Right ventricle myocardium superior (tissue), 1 donor: ENCODE measurements at regions not wholly inside any gene's neighbourhood (a gene's known extent, or its start where the extent isn't known, plus 50 kb on each side); places are given as distances from the start of the nearest gene placed in this dataset.

Source experiments
- ATAC-seq: fragments of 200-7000 bp; cut with Tn5 transposase; one replicate; pipeline ENCODE4 v1.9.1; 2020; ENCODE audit warnings: mild to moderate bottlenecking; ENCODE audit not compliant: poor library complexity
- DNase-seq: peaks from one replicate; pipeline ENCODE4 v3.0.0-alpha.2; 2020
- intact Hi-C: fragments of 100-400 bp; cut with DNase I; formaldehyde crosslinking; loops from one replicate; pipeline ENCODE4 v1.11.2; 2022
- donor health status: DM: no; HTN: yes; CAD: no; lungs with severe emphysema.

- intact Hi-C loops: no loop called here
- ATAC-seq (no peak), DNase-seq (no peak)
Measured at GRCh38 chr5:174223355-174223754, 177.8 kb downstream of the NSG2 start.

GRCh38 chr5:174229068-174229467 is 183.6 kb downstream of the NSG2 start:
- no peak for ATAC-seq
- intact Hi-C loops: no loop called here
- no peak for DNase-seq

GRCh38 chr5:174229514-174230370 is 184.2 kb downstream of the NSG2 start:
- no peak for ATAC-seq
- intact Hi-C loops: no loop called here

GRCh38 chr5:174231956-174232487 is 186.5 kb downstream of the NSG2 start:
- intact Hi-C loops: no loop called here
- ATAC-seq: no peak
- DNase-seq: no peak

More at GRCh38 chr5:174229514-174230370, 184.2 kb downstream of the NSG2 start:
- DNase-seq: no peak

- intact Hi-C loops: no loop called here
- ATAC-seq (no peak), DNase-seq (no peak)
Measured at GRCh38 chr5:174234388-174234787, 188.9 kb downstream of the NSG2 start.

- intact Hi-C loops: no loop called here
- DNase-seq (no peak), ATAC-seq (no peak)
Measured at GRCh38 chr5:174235221-174236011, 189.9 kb downstream of the NSG2 start.

- ATAC-seq (no peak), DNase-seq (no peak)
- intact Hi-C loops: no loop called here
Measured at GRCh38 chr5:174236070-174236469, 190.6 kb downstream of the NSG2 start.

- intact Hi-C loops: no loop called here
- no peak for DNase-seq
- no peak for ATAC-seq
Measured at GRCh38 chr5:174239718-174240117, 194.2 kb downstream of the NSG2 start.

GRCh38 chr5:174242573-174242972 is 197.1 kb downstream of the NSG2 start:
- intact Hi-C loops: no loop called here
- DNase-seq (no peak), ATAC-seq (no peak)

- intact Hi-C loops: no loop called here
- ATAC-seq: no peak
- no peak for DNase-seq
Measured at GRCh38 chr5:174243904-174244303, 198.4 kb downstream of the NSG2 start.

GRCh38 chr5:174245516-174246075 is 200.1 kb downstream of the NSG2 start:
- ATAC-seq (no peak), DNase-seq (no peak)
- intact Hi-C loops: no loop called here

- intact Hi-C loops: no loop called here
- DNase-seq (no peak), ATAC-seq (no peak)
Measured at GRCh38 chr5:174246743-174247142, 201.2 kb downstream of the NSG2 start.

GRCh38 chr5:174247301-174247700 is 201.8 kb downstream of the NSG2 start:
- ATAC-seq (no peak), DNase-seq (no peak)

GRCh38 chr5:174251305-174252000 is 205.9 kb downstream of the NSG2 start:
- no peak for ATAC-seq
- DNase-seq: no peak
- intact Hi-C loops: no loop called here

More at GRCh38 chr5:174247301-174247700, 201.8 kb downstream of the NSG2 start:
- intact Hi-C loops: no loop called here

GRCh38 chr5:174252121-174252520 is 206.6 kb downstream of the NSG2 start:
- DNase-seq (no peak), ATAC-seq (no peak)
- intact Hi-C loops: no loop called here

- no peak for DNase-seq
- ATAC-seq: no peak
- intact Hi-C loops: no loop called here
Measured at GRCh38 chr5:174259696-174260420, 214.4 kb downstream of the NSG2 start.

- no peak for DNase-seq
- no peak for ATAC-seq
- intact Hi-C loops: no loop called here
Measured at GRCh38 chr5:174271316-174271715, 225.8 kb downstream of the NSG2 start.

GRCh38 chr5:174272671-174273070 is 227.2 kb downstream of the NSG2 start:
- DNase-seq: no peak
- intact Hi-C loops: no loop called here

More at GRCh38 chr5:174272671-174273070, 227.2 kb downstream of the NSG2 start:
- no peak for ATAC-seq
